Activated CD8-positive, alpha-beta memory T cell treated with anti-CD3 and anti-CD28 coated beads for 1 hour (primary cell): ENCODE measurements at regions not wholly inside any gene's neighbourhood (a gene's known extent, or its start where the extent isn't known, plus 50 kb on each side); places are given as distances from the start of the nearest gene placed in this dataset.

Experiments used
- DNase-seq, 2 donors: peaks; one replicate each; pipeline ENCODE4 v3.0.0-alpha.2; 2020; ENCODE audit warnings: low read depth in 1 of 2; ENCODE audit errors: extremely low read depth in 1 of 2

DNA sequence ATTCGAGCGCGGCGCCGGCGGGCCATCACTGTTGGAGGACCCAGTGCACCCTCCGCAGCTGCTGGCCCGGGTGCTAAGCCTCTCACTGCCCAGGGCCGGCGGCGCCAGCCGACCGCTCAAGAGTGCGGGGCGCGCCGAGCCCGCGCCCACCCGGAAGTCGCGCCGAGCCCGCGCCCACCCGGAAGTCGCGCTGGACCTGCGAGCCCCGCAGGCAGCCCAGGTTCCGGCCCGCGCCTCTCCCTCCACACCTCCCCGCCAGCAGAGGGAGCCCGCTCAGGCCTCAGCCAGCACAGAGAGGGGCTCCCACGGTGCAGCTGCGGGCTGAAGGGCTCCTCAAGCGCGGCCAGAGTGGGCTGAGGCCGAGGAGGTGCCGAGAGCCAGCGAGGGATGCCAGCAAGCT lies 170.8 kb downstream of the GTF2H2C_2 start:
- peak in 1 of 2 donors; percentile 15 for DNase-seq
